Astrocyte (in vitro differentiated cells and primary cell): ENCODE measurements at regions not wholly inside any gene's neighbourhood (a gene's known extent, or its start where the extent isn't known, plus 50 kb on each side); places are given as distances from the start of the nearest gene placed in this dataset.

Source experiments
- EZH2 ChIP-seq: IDR thresholded peaks from 2 replicates; pipeline ENCODE4 v1.6.1; 2012; ENCODE audit warnings: mild to moderate bottlenecking, low read length, inconsistent platforms; ENCODE audit not compliant: insufficient read depth
- TF ChIP-seq, protein P1 (sequence below): IDR thresholded peaks from 2 replicates; pipeline ENCODE4 v1.5.1; 2011; ENCODE audit warnings: low read depth, mild to moderate bottlenecking, inconsistent platforms, low read length, moderate library complexity; ENCODE audit not compliant: insufficient read depth

GRCh38 chr2:144146076-144146475 lies 373.8 kb downstream of the ZEB2 start:
- TF ChIP-seq, protein P1, sequence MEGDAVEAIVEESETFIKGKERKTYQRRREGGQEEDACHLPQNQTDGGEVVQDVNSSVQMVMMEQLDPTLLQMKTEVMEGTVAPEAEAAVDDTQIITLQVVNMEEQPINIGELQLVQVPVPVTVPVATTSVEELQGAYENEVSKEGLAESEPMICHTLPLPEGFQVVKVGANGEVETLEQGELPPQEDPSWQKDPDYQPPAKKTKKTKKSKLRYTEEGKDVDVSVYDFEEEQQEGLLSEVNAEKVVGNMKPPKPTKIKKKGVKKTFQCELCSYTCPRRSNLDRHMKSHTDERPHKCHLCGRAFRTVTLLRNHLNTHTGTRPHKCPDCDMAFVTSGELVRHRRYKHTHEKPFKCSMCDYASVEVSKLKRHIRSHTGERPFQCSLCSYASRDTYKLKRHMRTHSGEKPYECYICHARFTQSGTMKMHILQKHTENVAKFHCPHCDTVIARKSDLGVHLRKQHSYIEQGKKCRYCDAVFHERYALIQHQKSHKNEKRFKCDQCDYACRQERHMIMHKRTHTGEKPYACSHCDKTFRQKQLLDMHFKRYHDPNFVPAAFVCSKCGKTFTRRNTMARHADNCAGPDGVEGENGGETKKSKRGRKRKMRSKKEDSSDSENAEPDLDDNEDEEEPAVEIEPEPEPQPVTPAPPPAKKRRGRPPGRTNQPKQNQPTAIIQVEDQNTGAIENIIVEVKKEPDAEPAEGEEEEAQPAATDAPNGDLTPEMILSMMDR, result no peak
- no peak for TF ChIP-seq EZH2
